Activated T-helper 9 cell treated with anti-CD3 and anti-CD28 coated beads, Interleukin-2, amount 50 U/mL, for 16 hours (primary cell): ENCODE measurements at regions not wholly inside any gene's neighbourhood (a gene's known extent, or its start where the extent isn't known, plus 50 kb on each side); places are given as distances from the start of the nearest gene placed in this dataset.
"Not testable (repeated sequence)": the region's sequence is repeated elsewhere in the genome, so short reads cannot be mapped to it uniquely, and the experiment has no call there.

Source experiments
- DNase-seq: peaks from one replicate; pipeline ENCODE4 v3.0.0-alpha.2; 2020; ENCODE audit warnings: low read depth

DNA sequence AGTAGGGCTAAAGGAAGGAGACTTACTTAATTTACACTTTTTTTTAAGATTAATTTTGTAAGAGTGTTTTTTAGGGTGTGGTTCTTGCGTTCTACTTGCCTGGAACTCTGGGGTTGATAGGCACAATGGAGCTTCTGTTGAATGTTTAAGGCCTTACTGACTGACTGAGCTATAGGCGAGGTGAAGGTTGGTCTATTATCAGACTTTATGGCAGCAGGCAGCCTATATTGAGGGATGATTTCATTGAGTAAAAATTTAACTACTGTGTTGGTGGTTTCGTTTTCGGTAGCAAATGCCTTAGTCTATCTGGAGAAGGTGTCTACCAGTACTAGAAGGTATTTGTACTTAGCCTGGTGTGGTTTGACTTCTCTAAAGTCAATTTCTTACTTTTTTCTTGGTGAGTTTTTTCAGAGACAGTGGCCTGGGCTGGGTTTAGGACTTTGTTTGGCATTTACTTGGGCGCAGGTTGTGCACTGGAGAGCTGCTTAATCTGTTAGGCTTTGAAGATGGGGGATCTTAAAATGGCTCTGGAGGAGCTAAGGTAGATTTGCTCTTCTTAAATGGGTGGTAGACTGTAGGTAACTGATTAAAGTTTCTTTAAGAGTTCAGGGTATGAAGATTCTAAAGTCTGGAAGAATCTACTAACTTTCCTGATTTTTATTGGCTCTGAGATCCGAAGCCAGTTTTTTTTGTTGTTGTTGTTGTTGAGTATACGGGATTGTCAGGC, 164.5 kb upstream of the CCZ1B start:
- DNase-seq = not testable (repeated sequence)

DNA sequence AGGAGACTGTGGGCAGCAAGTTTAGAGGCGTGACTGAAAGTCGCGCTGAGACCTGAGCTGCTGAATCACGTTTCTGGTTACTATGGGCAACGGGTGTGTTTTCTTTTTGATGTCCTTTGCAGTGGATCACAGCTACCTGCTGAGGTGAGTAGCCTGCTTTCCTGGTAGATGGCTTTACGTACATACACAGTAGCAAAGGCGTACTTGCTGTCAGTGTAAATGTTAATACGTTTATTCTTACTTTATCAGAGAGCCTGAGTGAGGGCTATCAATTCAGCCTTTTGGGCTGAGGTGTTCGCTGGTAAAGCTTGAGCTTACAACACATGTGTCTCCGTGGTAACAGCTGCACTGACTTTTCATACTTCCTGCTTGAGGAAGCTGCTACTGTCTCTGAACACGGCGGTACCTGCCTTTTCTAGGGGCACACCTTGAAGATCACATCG, 165.1 kb upstream of the CCZ1B start:
- DNase-seq = peak; percentile 10

DNA sequence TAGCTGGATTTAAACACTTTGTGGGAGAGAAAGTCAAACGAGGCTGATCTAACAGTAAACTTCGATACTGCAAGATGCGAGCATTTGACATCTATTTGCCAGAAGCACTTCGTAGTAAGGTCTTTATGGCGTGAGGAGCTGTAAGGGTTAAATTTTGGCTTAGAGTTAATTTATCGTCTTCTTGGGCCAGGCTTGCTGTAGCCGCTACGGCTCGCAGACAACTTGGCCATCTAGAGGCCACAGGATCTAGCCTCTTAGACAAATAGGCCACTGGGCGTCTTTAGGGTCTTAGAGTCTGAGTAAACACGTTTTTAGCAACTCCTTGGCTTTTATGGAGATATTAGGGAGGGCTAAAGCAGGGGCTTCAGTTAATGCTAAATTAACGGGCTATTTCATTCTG, 165.6 kb upstream of the CCZ1B start:
- not testable (repeated sequence) for DNase-seq

DNA sequence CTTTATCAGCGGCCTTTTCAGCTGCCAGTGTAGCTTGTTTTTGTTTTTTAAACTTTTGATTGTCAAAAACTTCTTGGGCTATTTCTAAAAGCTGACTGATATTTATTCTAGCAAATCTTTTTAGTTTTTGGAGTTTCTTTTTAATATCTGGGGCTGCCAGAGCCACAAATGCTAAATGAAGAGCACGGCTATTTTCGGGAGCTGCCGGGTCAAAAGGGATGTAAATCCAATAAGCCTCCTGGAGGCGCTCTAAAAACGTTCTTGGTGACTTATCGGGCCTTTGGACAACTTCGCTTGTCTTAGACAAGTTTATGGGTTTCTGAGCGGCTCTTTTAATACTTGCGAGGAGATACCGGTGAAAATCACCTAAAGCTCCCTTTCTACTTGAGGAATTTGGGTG, 166.1 kb upstream of the CCZ1B start:
- DNase-seq = not testable (repeated sequence)

DNA sequence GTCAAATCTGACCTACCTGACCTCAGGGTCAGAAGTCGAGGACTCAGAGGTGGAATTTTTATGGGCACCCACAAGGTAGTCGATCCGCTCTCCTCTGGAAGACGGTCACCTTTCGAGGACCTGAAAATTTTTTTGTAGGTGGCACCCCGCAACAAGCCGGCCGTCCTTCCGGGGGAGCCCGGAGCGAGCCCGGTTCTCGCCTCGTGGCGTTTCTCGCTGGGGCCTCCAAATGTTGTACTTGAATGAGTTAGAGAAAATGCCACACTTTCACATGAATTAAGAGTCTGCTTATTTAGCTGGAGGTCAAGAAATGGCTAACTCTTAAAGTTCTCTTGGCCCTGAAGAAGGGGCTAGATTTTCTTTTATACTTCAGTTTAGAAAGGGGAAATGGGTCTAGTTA, 169.0 kb upstream of the CCZ1B start:
- not testable (repeated sequence) for DNase-seq

DNA sequence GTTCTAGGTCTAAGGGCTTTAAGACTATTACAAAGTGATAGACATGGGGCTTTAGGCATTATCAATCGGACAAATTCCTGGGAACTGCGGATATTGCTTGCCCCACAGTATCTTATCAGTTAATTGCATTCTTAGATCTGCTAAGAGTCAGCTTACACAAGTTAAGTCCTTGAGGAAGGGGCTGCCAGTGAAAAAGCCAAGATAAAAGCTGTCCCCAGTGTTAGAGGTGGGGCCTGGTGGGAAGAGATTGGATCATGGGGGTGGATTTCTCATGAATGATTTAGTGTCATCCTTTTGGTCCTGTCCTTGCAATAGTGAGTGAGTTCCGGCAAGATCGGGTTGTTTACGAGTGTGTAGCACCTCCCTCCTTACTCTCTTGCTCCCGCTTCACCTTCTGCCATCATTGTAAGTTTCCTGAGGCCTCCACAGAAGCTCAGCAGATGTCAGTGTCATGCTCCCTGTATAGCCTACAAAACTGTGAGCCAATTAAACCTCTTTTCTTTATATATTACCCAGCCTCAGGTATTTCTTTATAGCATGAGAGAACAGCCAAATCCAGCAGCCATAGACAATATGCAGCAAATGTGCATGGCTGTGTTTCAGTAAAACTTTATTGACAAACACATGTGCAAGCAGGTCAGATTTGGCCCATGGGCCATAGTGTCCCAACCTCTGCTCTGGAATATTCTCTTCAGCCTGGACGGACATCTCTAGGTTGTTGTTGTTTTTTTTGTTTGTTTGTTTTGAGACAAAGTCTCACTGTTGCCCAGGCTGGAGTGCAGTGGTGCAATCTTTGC, 169.6 kb upstream of the CCZ1B start:
- not testable (repeated sequence) for DNase-seq

DNA sequence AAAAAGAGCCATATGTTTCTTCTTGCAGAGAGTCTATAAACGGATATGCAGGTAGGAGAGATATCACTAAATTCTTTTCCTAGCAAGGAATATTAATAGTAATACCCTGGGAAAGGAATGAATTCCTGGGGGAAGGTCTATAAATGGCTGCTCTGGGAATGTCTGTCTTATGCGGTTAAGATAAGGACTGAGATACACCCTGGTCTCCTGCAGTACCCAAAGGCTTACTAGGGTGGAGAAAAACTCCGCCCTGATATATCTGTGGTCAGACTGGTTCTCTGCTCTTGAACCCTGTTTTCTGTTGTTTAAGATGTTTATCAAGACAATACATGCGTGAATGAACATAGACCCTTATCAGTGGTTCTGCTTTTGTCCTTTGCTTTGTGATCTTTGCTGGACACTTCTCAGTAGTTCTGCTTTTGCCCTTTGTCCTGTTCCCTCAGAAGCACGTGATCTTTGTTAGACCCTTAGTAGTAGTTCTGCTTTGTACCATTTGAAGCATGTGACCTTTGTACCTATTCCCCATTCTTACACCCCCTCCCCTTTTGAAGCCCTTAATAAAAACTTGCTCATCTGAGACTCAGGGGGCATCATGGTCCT, 173.1 kb upstream of the CCZ1B start:
- DNase-seq = not testable (repeated sequence)

DNA sequence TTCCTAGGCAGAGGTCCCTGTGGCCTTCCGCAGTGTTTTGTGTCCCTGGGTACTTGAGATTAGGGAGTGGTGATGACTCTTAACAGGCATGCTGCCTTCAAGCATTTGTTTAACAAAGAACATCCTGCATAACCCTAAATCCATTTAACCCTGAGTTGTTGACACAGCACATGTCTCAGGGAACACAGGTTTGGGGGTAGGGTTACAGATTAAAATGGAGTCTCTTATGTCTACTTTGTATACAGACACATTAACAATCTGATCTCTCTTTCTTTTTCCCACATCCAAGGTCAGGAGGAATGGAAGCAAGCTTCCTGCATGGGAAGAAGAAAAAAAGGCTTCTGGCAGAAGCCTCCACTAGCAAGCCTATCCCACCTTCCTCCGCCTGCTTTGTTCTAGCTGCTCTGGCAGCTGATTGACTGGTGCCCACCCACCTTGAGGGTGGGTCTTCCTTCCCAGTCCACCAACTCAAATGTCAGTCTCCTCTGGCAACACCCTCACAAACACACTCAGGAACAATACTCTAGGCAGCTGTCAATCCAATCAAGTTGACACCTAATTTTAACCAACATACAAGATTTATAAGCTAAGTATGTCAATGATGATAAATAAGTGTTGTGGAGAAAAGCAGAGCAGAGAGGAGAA, 176.5 kb upstream of the CCZ1B start:
- no peak for DNase-seq

DNA sequence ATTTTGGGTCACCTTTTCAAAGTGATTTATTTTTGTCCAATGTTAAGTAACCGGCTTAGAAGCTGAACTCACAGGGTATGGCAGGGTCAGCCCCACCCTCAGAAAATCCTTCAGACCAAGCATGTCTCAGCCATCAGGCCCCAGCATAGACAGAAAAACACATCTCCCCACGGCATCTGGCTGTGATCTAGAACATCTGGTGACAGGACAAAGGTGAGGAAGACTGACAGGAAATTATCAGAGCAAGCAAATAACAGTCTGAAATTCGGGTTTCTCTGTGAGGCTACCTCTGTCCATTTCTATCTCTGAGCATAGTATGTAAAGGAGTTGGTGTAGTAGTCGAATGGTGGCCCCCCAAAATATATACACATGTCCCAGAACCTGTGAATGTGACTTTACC, 177.0 kb upstream of the C1GALT1 start:
- DNase-seq = no peak

DNA sequence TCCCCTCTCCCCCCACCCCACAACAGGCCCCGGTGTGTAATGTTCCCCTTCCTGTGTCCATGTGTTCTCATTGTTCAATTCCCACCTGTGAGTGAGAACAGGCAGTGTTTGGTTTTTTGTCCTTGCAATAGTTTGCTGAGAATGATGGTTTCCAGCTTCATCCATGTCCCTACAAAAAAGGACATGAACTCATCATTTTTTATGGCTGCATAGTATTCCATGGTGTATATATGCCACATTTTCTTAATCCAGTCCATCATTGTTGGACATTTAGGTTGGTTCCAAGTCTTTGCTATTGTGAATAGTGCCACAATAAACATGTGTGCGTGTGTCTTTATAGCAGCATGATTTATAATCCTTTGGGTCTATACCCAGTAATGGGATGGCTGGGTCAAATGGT, 176.4 kb upstream of the C1GALT1 start:
- DNase-seq = not testable (repeated sequence)

DNA sequence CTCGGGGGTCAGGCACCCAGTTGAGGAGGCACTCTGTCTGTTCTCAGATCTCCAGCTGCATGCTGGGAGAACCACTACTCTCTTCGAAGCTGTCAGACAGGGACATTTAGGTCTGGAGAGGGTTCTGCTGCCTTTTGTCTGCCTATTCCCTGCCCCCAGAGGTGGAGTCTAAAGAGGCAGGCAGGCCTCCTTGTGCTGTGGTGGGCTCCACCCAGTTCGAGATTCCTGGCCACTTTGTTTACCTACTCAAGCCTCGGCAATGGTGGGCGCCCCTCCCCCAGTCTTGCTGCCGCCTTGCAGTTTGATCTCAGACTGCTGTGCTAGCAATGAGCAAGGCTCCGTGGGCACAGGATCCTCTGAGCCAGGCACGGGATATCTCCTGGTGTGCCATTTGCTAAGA, 171.1 kb upstream of the C1GALT1 start:
- DNase-seq = not testable (repeated sequence)

DNA sequence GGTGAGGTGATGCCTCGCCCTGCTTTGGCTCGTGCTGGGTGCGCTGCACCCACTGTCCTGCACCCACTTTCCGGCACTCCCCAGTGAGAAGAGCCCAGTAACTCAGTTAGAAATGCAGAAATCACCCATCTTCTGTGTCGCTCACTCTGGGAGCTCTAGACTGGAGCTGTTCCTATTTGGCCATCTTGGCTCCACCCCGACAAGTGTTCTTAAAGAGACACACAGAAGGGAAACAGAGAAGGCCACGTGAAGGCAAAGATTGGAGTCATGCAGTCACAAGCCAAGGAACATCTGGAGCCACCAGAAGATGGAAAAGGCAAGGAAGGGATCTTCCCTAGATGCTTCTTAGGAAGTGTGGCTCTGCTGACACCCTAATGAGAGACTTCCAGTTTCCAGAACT, 170.6 kb upstream of the C1GALT1 start:
- not testable (repeated sequence) for DNase-seq

DNA sequence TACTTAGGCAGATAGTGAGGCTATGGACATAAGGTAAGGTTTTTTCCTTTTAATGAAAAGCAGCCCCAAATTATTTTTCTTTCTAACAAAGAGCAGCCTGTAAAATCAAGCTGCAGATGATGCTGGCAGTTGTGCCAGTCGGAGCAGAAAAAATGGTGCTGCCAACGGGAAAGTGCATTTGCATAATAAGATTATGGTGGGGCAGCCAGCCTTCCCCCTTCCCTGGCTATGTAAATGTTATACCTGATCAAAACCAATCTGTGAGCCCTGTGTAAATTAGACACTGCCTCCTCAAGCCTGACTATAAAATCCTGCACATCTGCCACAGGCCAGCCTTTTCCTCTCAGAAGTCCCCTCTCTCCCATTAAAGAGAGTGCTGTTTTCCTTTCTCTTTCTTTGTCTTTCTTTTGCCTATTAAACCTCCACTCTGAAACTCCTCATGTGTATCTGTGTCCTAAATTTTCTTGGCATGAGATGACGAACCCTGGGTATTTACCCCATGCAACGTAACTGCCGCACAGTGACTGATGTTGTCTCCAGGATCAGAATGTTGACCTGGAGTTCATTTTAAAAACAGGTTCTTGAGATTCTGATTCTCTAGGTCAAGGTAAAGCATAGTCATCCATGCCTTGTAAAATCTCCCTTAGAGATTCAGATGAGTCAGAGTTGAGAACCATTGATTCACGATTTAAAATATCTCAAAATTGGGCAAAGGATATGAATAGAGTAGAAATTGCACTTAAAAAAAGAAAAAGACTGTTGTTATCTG, 167.3 kb upstream of the C1GALT1 start:
- DNase-seq = no peak

DNA sequence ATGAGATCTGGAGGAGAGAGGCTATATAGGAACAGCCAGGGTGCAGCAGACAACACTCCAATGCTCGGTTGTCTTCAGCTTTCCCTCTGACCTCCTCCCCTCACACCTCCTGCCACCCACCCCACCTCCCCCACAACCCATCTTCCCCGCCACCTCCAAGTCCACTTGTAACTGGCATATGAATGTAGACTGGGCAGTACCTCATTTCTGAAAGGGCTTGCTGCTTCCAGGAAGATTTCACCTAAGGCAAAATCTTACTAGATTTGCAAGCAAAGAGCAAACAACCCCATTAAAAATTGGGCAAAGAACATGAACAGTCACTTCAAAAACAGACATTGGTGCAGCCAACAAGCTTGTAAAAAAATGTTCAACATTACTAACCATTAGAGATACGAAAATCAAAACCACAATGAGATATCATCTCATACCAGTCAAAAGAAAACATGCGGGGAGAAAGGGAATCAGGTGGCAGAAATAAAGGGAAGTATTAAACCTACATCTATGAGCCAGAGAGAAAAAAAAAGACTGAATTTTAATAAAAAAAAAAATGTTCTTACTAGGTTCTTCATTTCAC, 164.6 kb upstream of the C1GALT1 start:
- no peak for DNase-seq

DNA sequence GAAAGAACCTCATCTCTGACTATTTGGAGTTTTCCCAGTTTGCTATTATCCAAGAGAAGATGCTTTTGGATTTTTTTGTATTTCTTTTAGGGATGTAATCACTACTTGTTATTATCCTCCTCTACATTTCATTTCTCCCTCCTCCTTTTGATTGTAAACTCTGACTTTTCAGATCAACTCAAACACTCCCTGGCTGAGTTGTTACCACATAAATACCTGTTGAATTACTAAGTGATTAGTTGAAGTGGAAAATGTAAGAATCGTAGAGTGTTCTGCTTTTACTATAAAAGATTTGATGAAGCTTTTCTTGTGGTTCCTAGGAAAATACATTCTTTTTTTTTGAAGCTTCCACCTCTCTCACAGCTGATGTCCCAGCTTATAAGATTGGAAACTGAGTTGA, 164.1 kb upstream of the C1GALT1 start:
- DNase-seq = no peak

DNA sequence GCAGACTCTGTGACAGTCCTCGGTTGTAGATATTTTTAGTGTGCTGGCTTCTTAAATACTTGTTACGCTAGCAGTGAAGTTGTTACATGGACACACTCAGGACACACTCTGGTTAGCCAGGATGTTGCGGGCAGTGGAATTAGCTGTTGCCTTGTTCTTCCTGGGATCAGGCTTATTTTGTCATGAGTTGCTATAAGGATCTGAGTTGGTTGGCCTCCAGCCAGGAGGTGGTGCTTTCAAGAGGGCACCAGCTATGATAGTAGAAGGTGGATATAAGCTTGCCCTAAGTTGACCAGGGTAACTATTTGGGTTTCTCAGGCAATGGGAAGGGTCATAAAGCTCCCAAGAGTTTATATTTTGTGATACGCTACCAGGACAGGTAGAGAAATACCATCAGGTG, 150.1 kb upstream of the C1GALT1 start:
- no peak for DNase-seq

DNA sequence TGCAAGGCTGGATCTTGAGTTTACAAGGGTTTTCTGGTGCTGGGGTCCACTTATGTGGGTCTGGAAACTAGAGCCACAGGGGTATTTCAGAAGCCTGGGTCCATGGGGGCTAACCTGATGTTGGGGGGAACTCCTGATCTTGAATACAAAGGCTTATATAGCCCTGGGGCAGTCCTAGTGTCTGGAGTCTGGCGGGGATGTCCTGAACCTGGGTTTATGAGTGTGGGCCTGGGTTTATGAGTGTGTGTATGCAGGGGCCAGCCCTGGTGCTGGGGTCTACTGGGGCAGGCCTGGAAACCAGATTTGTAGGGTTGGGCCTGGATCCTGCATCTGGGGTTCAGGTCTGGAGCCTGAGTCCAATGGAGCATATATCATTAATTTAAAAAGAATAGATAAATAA, 146.5 kb upstream of the C1GALT1 start:
- DNase-seq = no peak

DNA sequence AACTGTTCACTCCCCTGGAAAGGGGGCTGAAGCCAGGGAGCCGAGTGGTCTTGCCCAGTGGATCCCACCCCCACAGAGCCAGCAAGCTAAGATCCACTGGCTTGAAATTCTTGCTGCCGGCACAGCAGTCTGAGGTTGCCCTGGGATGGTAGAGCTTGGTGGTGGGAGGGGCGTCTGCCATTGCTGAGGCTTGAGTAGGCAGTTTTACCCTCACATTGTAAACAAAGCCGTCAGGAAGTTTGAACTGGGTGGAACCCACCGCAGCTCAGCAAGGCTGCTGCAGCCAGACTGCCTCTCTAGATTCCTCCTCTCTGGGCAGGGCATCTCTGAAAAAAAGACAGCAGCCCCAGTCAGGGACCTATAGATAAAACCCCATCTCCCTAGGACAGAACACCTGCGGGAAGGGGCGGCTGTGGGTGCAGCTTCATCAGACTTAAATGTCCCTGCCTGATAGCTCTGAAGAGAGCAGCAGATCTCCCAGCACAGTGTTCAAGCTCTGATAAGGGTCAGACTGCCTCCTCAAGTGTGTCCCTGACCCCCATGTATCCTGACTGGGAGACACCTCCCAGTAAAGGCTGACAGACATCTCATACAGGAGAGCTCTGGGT, 140.0 kb upstream of the C1GALT1 start:
- DNase-seq = not testable (repeated sequence)

DNA sequence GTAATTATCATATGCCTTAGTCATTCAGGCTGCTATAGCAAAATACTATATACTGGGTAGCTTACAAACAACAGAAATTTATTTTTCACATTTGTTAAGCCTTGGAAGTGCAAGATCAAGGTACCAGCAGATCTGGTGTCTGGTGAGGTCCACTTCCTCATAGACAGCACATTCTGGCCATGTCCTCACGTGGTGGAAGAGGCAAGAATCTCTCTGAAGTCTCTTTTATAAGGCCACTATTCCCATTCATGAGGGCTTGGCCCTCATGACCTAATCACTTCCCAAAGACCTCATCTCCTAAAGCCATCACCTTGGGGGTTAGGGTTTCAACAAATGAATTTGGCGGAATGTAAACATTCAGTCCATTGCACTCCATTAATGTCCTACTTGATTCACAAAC, 137.5 kb upstream of the C1GALT1 start:
- DNase-seq = no peak

DNA sequence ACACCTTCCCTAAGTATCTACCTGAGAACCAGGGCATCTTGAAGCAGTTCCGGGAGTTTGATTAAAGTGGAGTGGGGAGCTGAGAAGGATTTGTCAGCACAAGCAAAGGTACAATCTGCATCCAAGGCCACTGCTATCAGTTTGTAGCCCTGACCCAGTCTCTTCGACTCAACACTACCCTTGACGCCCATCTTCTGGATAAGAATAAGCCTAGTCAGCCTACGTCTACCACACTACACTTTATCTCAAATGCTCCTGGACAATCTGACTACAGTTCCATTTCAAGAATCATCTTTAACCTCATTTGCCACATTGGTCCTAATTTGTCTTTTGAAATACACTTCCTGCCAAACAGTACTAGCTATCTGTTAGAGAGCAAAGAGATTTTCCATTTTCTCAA, 134.1 kb upstream of the C1GALT1 start:
- DNase-seq = no peak
